ENCODE measurements at regions not wholly inside any gene's neighbourhood (a gene's known extent, or its start where the extent isn't known, plus 50 kb on each side); places are given as distances from the start of the nearest gene placed in this dataset.

GRCh38 chr9:27660148-27660547 lies 86.9 kb upstream of the C9orf72 start:
- FAIRE-seq: no peak
- no peak overlapping the region for H3K14ac ChIP-seq (ENCODE audit: insufficient read length)

More at GRCh38 chr9:27660148-27660547, 86.9 kb upstream of the C9orf72 start:
- H3K27me3 ChIP-seq (replicated peaks in 1 of 4; ENCODE audit: control insufficient read depth in 3 of 4, extremely low read depth in 1 of 4, insufficient read depth in 3 of 4, low read length in 3 of 4): no peaks in the 10 kb centered on the region
- no peak overlapping the region for H3K4me3 ChIP-seq (ENCODE audit: extremely low read depth in 1 of 4, insufficient read depth in 2 of 4, low read depth in 3 of 4, low read length in 4 of 4)
- ChIA-PET CTCF (ENCODE audit: partially characterized antibody) (interaction anchor here (0.8 to 1.0 kb wide), 2 partner anchors 41 to 67 kb away, joined by 3 to 4 read pairs; no protein-coding TSS in a partner anchor), POLR2A (ENCODE audit: partially characterized antibody) (no interaction called here)
- no peak overlapping the region for H4K91ac ChIP-seq (replicated peaks; ENCODE audit: insufficient read length, low read length)
- no peak overlapping the region for H3K27ac ChIP-seq (ENCODE audit: low read depth, low read length)
- no peaks in the 10 kb centered on the region for H3K79me2 ChIP-seq (ENCODE audit: control insufficient read depth in 1 of 2, insufficient read depth in 2 of 2, low read length in 2 of 2)
- no peak overlapping the region for H3K9ac ChIP-seq (replicated peaks in 1 of 4; ENCODE audit: extremely low read depth in 1 of 4, low read depth in 3 of 4, low read length in 3 of 4)
- no peaks in the 10 kb centered on the region for H3K36me3 ChIP-seq (ENCODE audit: control insufficient read depth in 2 of 4, insufficient read depth in 4 of 4, low read length in 3 of 4)
- TF ChIP-seq JUND (IDR thresholded peaks at IDR 0.05; ENCODE audit: low read length) (no peak), SP4 (IDR thresholded peaks at IDR 0.05; ENCODE audit: low read length) (no peak), CTBP2 (IDR thresholded peaks at IDR 0.05; ENCODE audit: borderline replicate concordance, insufficient read depth, insufficient read length, low read length) (no peak), RFX5 (IDR thresholded peaks at IDR 0.05; ENCODE audit: borderline replicate concordance, low read depth, low read length) (no peak), GTF2F1 (IDR thresholded peaks at IDR 0.05; ENCODE audit: borderline replicate concordance, low read depth, low read length) (no peak), BCL11A (IDR thresholded peaks at IDR 0.05; ENCODE audit: low read depth in 2 of 2, low read length in 2 of 2) (no peak), KDM1A (IDR thresholded peaks at IDR 0.05; ENCODE audit: borderline replicate concordance, low read length) (no peak), RNF2 (IDR thresholded peaks at IDR 0.05; ENCODE audit: borderline replicate concordance, low read depth, low read length, missing control alignments, poor library complexity, severe bottlenecking) (no peak), BRCA1 (IDR thresholded peaks at IDR 0.05; ENCODE audit: low read depth, low read length) (no peak), POLR2A (IDR thresholded peaks at IDR 0.05; ENCODE audit: control extremely low read depth in 1 of 2, low read depth in 2 of 2, low read length in 2 of 2) (no peak), NRF1 (IDR thresholded peaks at IDR 0.05; ENCODE audit: low read depth, low read length) (no peak), TEAD4 (IDR thresholded peaks at IDR 0.05; ENCODE audit: low read depth, low read length) (no peak), USF2 (IDR thresholded peaks at IDR 0.05; ENCODE audit: low read length) (no peak), SRF (IDR thresholded peaks at IDR 0.05; ENCODE audit: low read depth, low read length) (no peak)
- H4K8ac ChIP-seq (ENCODE audit: extremely low read depth, insufficient read depth, low read length): no peak overlapping the region
- H3K4ac ChIP-seq (replicated peaks; ENCODE audit: insufficient read length, low read depth, low read length): no peak overlapping the region
- no peak overlapping the region for H3K18ac ChIP-seq (ENCODE audit: extremely low read depth, low read length)
- H3K23me2 ChIP-seq (ENCODE audit: low read depth, low read length): no peaks in the 10 kb centered on the region
- H3K4me2 ChIP-seq (ENCODE audit: insufficient read depth in 1 of 2, low read depth in 2 of 2, low read length in 2 of 2): no peak overlapping the region
- no peak for DNase-seq (ENCODE audit: low read depth in 1 of 2, low spot score in 2 of 2)
- no peak overlapping the region for H2BK5ac ChIP-seq (ENCODE audit: low read depth, low read length)
- no peak overlapping the region for H3K56ac ChIP-seq (replicated peaks; ENCODE audit: insufficient read length, low read depth, low read length)
- no peak overlapping the region for H2AFZ ChIP-seq (ENCODE audit: low read length)
- H4K5ac ChIP-seq (ENCODE audit: insufficient read length, low read depth, low read length): no peak overlapping the region
- H2BK120ac ChIP-seq (replicated peaks; ENCODE audit: low read depth, low read length): no peak overlapping the region
- no peak overlapping the region for H2BK12ac ChIP-seq (ENCODE audit: low read depth, low read length)
- WGBS, 2 experiments (ENCODE audit: extremely low coverage in 1 of 2, insufficient coverage in 1 of 2, insufficient read length in 1 of 2, insufficient replicate concordance in 2 of 2, low coverage in 1 of 2, low lambda C conversion rate in 2 of 2, missing lambda C conversion rate in 1 of 2): 67% methylated on average over 4 of the region's 4 CpGs; no CpG with 5 or more reads in 1 of the 2 experiments
- no peaks in the 10 kb centered on the region for H3K9me3 ChIP-seq (ENCODE audit: insufficient read depth in 2 of 2, low read depth in 1 of 2, low read length in 1 of 2)
- H2BK20ac ChIP-seq (ENCODE audit: low read length): no peak overlapping the region
- H3K4me1 ChIP-seq (replicated peaks in 1 of 4; ENCODE audit: control insufficient read depth in 3 of 4, insufficient read depth in 4 of 4, low read length in 3 of 4): peaks cover 0 to 7% (median 4%) of the 10 kb centered on the region in 4 experiments; a peak in 3 of 7 replicates
- no peak overlapping the region for H3K23ac ChIP-seq (ENCODE audit: insufficient read length)
- H4K20me1 ChIP-seq (replicated peaks in 1 of 2; ENCODE audit: control insufficient read depth in 1 of 2, insufficient read depth in 2 of 2, low read length in 2 of 2): no peaks in the 10 kb centered on the region
- H3K79me1 ChIP-seq (ENCODE audit: low read depth, low read length): no peaks in the 10 kb centered on the region
- H2BK15ac ChIP-seq (ENCODE audit: low read length): no peak overlapping the region
- H2AK5ac ChIP-seq (ENCODE audit: low read depth, low read length): no peak overlapping the region
